H1 (cell line): ENCODE measurements at regions not wholly inside any gene's neighbourhood (a gene's known extent, or its start where the extent isn't known, plus 50 kb on each side); places are given as distances from the start of the nearest gene placed in this dataset.

ENCODE experiments used
- CTCF ChIA-PET: fragments of 300-600 bp; sonication (Branson Sonifier 250); formaldehyde crosslinking; loops from one replicate; lab custom pipeline; 2021; ENCODE audit not compliant: partially characterized antibody; lab: Charles Lee
- POLR2A ChIA-PET: fragments of 300-600 bp; sonication (Branson Sonifier 250); formaldehyde crosslinking; loops from one replicate; lab custom pipeline; 2021; ENCODE audit warnings: inconsistent platforms; ENCODE audit not compliant: partially characterized antibody; lab: Charles Lee
- DNase-seq, 2 experiments: peaks; one replicate each; pipeline versions ENCODE4 v3.0.0 to v3.0.0-alpha.2; 2010 to 2022; ENCODE audit warnings: low spot score in 2 of 2, low read depth in 1 of 2, mixed read lengths in 1 of 2
- FAIRE-seq: peaks from 2 replicates; lab custom pipeline; 2011; peaks lifted over from hg19 to GRCh38; lab: Jason Lieb, UNC
- H2AFZ ChIP-seq: 2 replicates; pipeline ENCODE4 v1.8.1; 2012; ENCODE audit warnings: low read length, inconsistent platforms
- H2AK5ac ChIP-seq: 2 replicates; pipeline ENCODE4 v1.6.1; 2013; ENCODE audit warnings: low read depth, low read length
- H2BK120ac ChIP-seq: replicated peaks from 2 replicates; pipeline ENCODE3; 2013; ENCODE audit warnings: low read depth, low read length, inconsistent platforms
- H2BK12ac ChIP-seq: 2 replicates; pipeline ENCODE4 v1.6.1; 2013; ENCODE audit warnings: low read depth, low read length
- H2BK15ac ChIP-seq: 2 replicates; pipeline ENCODE4 v1.6.1; 2013; ENCODE audit warnings: low read length
- H2BK20ac ChIP-seq: 2 replicates; pipeline ENCODE4 v1.6.1; 2013; ENCODE audit warnings: low read length
- H2BK5ac ChIP-seq: 2 replicates; pipeline ENCODE4 v1.6.1; 2013; ENCODE audit warnings: low read depth, low read length
- H3K14ac ChIP-seq: 2 replicates; pipeline ENCODE4 v1.6.1; 2013; ENCODE audit warnings: inconsistent platforms; ENCODE audit not compliant: insufficient read length
- H3K18ac ChIP-seq: 2 replicates; pipeline ENCODE4 v1.6.1; 2013; ENCODE audit warnings: low read length; ENCODE audit errors: extremely low read depth
- H3K23ac ChIP-seq: 2 replicates; pipeline ENCODE4 v1.6.1; 2013; ENCODE audit warnings: inconsistent platforms; ENCODE audit not compliant: insufficient read length
- H3K23me2 ChIP-seq: 2 replicates; pipeline ENCODE4 v1.6.1; 2013; ENCODE audit warnings: low read depth, low read length
- H3K27ac ChIP-seq: 2 replicates; pipeline ENCODE4 v1.6.1; 2011; ENCODE audit warnings: low read depth, low read length, inconsistent platforms
- H3K27me3 ChIP-seq, 4 experiments: replicated peaks in 1 of 4; 1 replicate in 1 of 4; 2 replicates in 3 of 4; pipeline versions ENCODE4 v1.6.1 to v1.8.1; 2011 to 2013; ENCODE audit warnings: low read length in 3 of 4, mild to moderate bottlenecking in 3 of 4, inconsistent platforms in 2 of 4, mixed read lengths in 2 of 4, moderate library complexity in 1 of 4; ENCODE audit not compliant: control insufficient read depth in 3 of 4, insufficient read depth in 3 of 4; ENCODE audit errors: extremely low read depth in 1 of 4
- H3K36me3 ChIP-seq, 4 experiments: 2 replicates each; pipeline versions ENCODE4 v1.6.1 to v1.8.1; 2011 to 2013; ENCODE audit warnings: mild to moderate bottlenecking in 4 of 4, low read length in 3 of 4, moderate library complexity in 2 of 4, control low read depth in 1 of 4, inconsistent platforms in 1 of 4; ENCODE audit not compliant: insufficient read depth in 4 of 4, control insufficient read depth in 2 of 4
- H3K4ac ChIP-seq: replicated peaks from 2 replicates; pipeline ENCODE3; 2013; ENCODE audit warnings: low read length, low read depth, mixed read lengths, inconsistent platforms; ENCODE audit not compliant: insufficient read length
- H3K4me1 ChIP-seq, 4 experiments: replicated peaks in 1 of 4; 1 replicate in 1 of 4; 2 replicates in 3 of 4; pipeline versions ENCODE4 v1.6.1 to v1.8.1; 2011 to 2013; ENCODE audit warnings: low read length in 3 of 4, inconsistent platforms in 2 of 4, mixed read lengths in 1 of 4; ENCODE audit not compliant: insufficient read depth in 4 of 4, control insufficient read depth in 3 of 4
- H3K4me2 ChIP-seq, 2 experiments: 2 replicates each; pipeline versions ENCODE4 v1.6.1 to v1.8.1; 2011 to 2013; ENCODE audit warnings: low read depth in 2 of 2, low read length in 2 of 2, control low read depth in 1 of 2, inconsistent platforms in 1 of 2, mild to moderate bottlenecking in 1 of 2; ENCODE audit not compliant: insufficient read depth in 1 of 2
- H3K4me3 ChIP-seq, 4 experiments: fragments of 200-600, 300-600 bp in 1 of 4; sonication (generic), shearing (Covaris generic), sonication (Bioruptor Twin) in 1 of 4; 2 replicates each; pipeline versions ENCODE4 v1.5.1 to v1.8.1; 2011 to 2016; ENCODE audit warnings: low read length in 4 of 4, low read depth in 3 of 4, control low read depth in 2 of 4, inconsistent platforms in 2 of 4, mild to moderate bottlenecking in 2 of 4, mixed read lengths in 1 of 4, moderate library complexity in 1 of 4; ENCODE audit not compliant: insufficient read depth in 2 of 4; ENCODE audit errors: extremely low read depth in 1 of 4
- H3K56ac ChIP-seq: replicated peaks from 2 replicates; pipeline ENCODE3; 2013; ENCODE audit warnings: low read depth, mild to moderate bottlenecking, mixed read lengths, low read length, inconsistent platforms; ENCODE audit not compliant: insufficient read length
- H3K79me1 ChIP-seq: 2 replicates; pipeline ENCODE4 v1.6.1; 2013; ENCODE audit warnings: low read depth, low read length, control low read depth
- H3K79me2 ChIP-seq, 2 experiments: 2 replicates each; pipeline versions ENCODE4 v1.6.1 to v1.8.1; 2012 to 2013; ENCODE audit warnings: low read length in 2 of 2, mild to moderate bottlenecking in 2 of 2, inconsistent platforms in 1 of 2; ENCODE audit not compliant: insufficient read depth in 2 of 2, control insufficient read depth in 1 of 2
- H3K9ac ChIP-seq, 4 experiments: replicated peaks in 1 of 4; 1 replicate in 1 of 4; 2 replicates in 3 of 4; pipeline versions ENCODE4 v1.6.1 to v1.8.1; 2011 to 2013; ENCODE audit warnings: low read depth in 3 of 4, low read length in 3 of 4, control low read depth in 2 of 4, mild to moderate bottlenecking in 2 of 4, moderate library complexity in 2 of 4, inconsistent platforms in 1 of 4; ENCODE audit errors: extremely low read depth in 1 of 4
- H3K9me3 ChIP-seq, 2 experiments: 2 replicates each; pipeline versions ENCODE4 v1.6.1 to v1.8.1; 2012 to 2013; ENCODE audit warnings: mild to moderate bottlenecking in 2 of 2, moderate library complexity in 2 of 2, control low read depth in 1 of 2, inconsistent platforms in 1 of 2, low read depth in 1 of 2, low read length in 1 of 2, mixed read lengths in 1 of 2; ENCODE audit not compliant: insufficient read depth in 2 of 2
- H4K20me1 ChIP-seq, 2 experiments: replicated peaks in 1 of 2; 2 replicates each; pipeline versions ENCODE3 to v1.8.1; 2011 to 2013; ENCODE audit warnings: inconsistent platforms in 2 of 2, low read length in 2 of 2, mild to moderate bottlenecking in 1 of 2; ENCODE audit not compliant: insufficient read depth in 2 of 2, control insufficient read depth in 1 of 2
- H4K5ac ChIP-seq: 2 replicates; pipeline ENCODE4 v1.6.1; 2013; ENCODE audit warnings: low read length, low read depth, mixed read lengths, inconsistent platforms; ENCODE audit not compliant: insufficient read length
- H4K8ac ChIP-seq: 2 replicates; pipeline ENCODE4 v1.8.0; 2013; ENCODE audit warnings: mild to moderate bottlenecking, moderate library complexity, low read length, inconsistent platforms; ENCODE audit not compliant: insufficient read depth; ENCODE audit errors: extremely low read depth
- H4K91ac ChIP-seq: replicated peaks from 2 replicates; pipeline ENCODE3; 2013; ENCODE audit warnings: low read length, mixed read lengths, inconsistent platforms; ENCODE audit not compliant: insufficient read length
- ATF2 ChIP-seq: IDR thresholded peaks from 2 replicates; pipeline ENCODE4 v1.6.1; 2012; ENCODE audit warnings: low read length, inconsistent platforms
- BACH1 ChIP-seq: IDR thresholded peaks from 2 replicates; pipeline ENCODE4 v1.6.1; 2012; ENCODE audit warnings: low read length, improper control_type of control experiment
- BRCA1 ChIP-seq: IDR thresholded peaks from 2 replicates; pipeline ENCODE4 v1.6.1; 2012; ENCODE audit warnings: low read depth, low read length, improper control_type of control experiment
- SP1 ChIP-seq: IDR thresholded peaks from 2 replicates; pipeline ENCODE4 v1.6.1; 2011; ENCODE audit warnings: low read depth, low read length
- TBP ChIP-seq: IDR thresholded peaks from 2 replicates; pipeline ENCODE4 v1.6.1; 2011; ENCODE audit warnings: low read depth, low read length, improper control_type of control experiment
- WGBS, 2 experiments: shearing (Covaris generic) in 1 of 2; methylation state at CpG; one replicate each; pipeline versions ENCODE4 v1.1.6 to v1.1.7; 2013 to 2015; ENCODE audit warnings: low lambda C conversion rate in 2 of 2, mixed read lengths in 2 of 2, inconsistent platforms in 1 of 2, low coverage in 1 of 2, missing lambda C conversion rate in 1 of 2; ENCODE audit not compliant: insufficient replicate concordance in 2 of 2, insufficient coverage in 1 of 2, insufficient read length in 1 of 2; ENCODE audit errors: extremely low coverage in 1 of 2, missing lambda C conversion rate in 1 of 2; 5-methylcytosine and 5-hydroxymethylcytosine counted together

- no peak overlapping the region for H3K4me3 ChIP-seq
- no peak overlapping the region for H4K91ac ChIP-seq
- H2AK5ac ChIP-seq: no peak overlapping the region
- 92% methylated on average over 5 of the region's 5 CpGs; no CpG with 5 or more reads in 1 of the 2 experiments for WGBS, 2 experiments
- H3K23ac ChIP-seq: no peak overlapping the region
- no peaks in the 10 kb centered on the region for H3K9me3 ChIP-seq
- FAIRE-seq (no peak), DNase-seq (no peak)
- no peak overlapping the region for H3K27ac ChIP-seq
- no peak overlapping the region for H3K4ac ChIP-seq
- no peaks in the 10 kb centered on the region for H3K79me1 ChIP-seq
- no peak overlapping the region for H3K56ac ChIP-seq
- ChIA-PET POLR2A (no interaction called here), CTCF (interaction anchor here (0.6 to 4.6 kb wide), 4 partner anchors 9 to 157 kb away, joined by 3 to 25 read pairs (median 4); no protein-coding TSS in a partner anchor)
- no peak overlapping the region for H2BK12ac ChIP-seq
- no peaks in the 10 kb centered on the region for H3K4me1 ChIP-seq
- H4K8ac ChIP-seq: no peak overlapping the region
- no peak overlapping the region for H4K5ac ChIP-seq
- no peaks in the 10 kb centered on the region for H4K20me1 ChIP-seq
- no peak overlapping the region for H3K18ac ChIP-seq
- no peak overlapping the region for H3K9ac ChIP-seq
- H3K23me2 ChIP-seq: no peaks in the 10 kb centered on the region
- no peaks in the 10 kb centered on the region for H3K36me3 ChIP-seq
- H3K79me2 ChIP-seq: no peaks in the 10 kb centered on the region
- H3K14ac ChIP-seq: no peak overlapping the region
- no peaks in the 10 kb centered on the region; a peak in 1 of 7 replicates for H3K27me3 ChIP-seq
- no peak overlapping the region for H2BK5ac ChIP-seq
- H3K4me2 ChIP-seq: no peak overlapping the region
- no peak overlapping the region for H2BK120ac ChIP-seq
- H2BK20ac ChIP-seq: no peak overlapping the region
- H2AFZ ChIP-seq: no peak overlapping the region
- H2BK15ac ChIP-seq: no peak overlapping the region
- TF ChIP-seq ATF2: no peak
- TF ChIP-seq TBP: no peak
- no peak for TF ChIP-seq SP1
- no peak for TF ChIP-seq BRCA1
- no peak for TF ChIP-seq BACH1
These were observed 84.9 kb downstream of the ICOS start for GRCh38 chr2:204021290-204022081.
